Left cardiac atrium (tissue), 4 donors: ENCODE measurements at regions not wholly inside any gene's neighbourhood (a gene's known extent, or its start where the extent isn't known, plus 50 kb on each side); places are given as distances from the start of the nearest gene placed in this dataset.

Experiments used
- ATAC-seq, 2 donors: fragments of 200-7000 bp; cut with Tn5 transposase; one replicate each; pipeline ENCODE4 v1.9.1; 2020; ENCODE audit warnings: mild to moderate bottlenecking in 2 of 2, moderate library complexity in 2 of 2
- DNase-seq: peaks from one replicate; pipeline ENCODE4 v3.0.0-alpha.2; 2020
- intact Hi-C, 2 donors: fragments of 100-400 bp; cut with DNase I; formaldehyde crosslinking; loops; one replicate each; pipeline versions ENCODE4 v1.14.1 to v1.15.1; 2022 to 2023
- donor health status: DM: no; HTN: yes; CAD: no.
- donor health status: DM: no; HTN: yes; CAD: no; lungs with severe emphysema.
- donor health status: DM: yes; HTN: yes; CAD: no.
- donor health status: Dilated cardiomyopathy.

- ATAC-seq (no peak), DNase-seq (no peak)
- intact Hi-C loops = loop anchor here in 1 of 2 donors (10.0 kb wide), 1 partner anchor 61 kb away; no protein-coding TSS in a partner anchor
Measured at GRCh38 chr1:222263791-222264190, 284.1 kb downstream of the HHIPL2 start.

GRCh38 chr1:222257027-222257426 is 290.9 kb downstream of the HHIPL2 start:
- intact Hi-C loops = no loop called here
- DNase-seq (no peak), ATAC-seq (no peak)

GRCh38 chr1:222256058-222256457 is 291.8 kb downstream of the HHIPL2 start:
- intact Hi-C loops = no loop called here
- DNase-seq (no peak), ATAC-seq (no peak)

- no peak for ATAC-seq
- intact Hi-C loops = no loop called here
- DNase-seq = no peak
Measured at GRCh38 chr1:222252788-222253187, 295.1 kb downstream of the HHIPL2 start.

- no peak for DNase-seq
- intact Hi-C loops = no loop called here
- no peak for ATAC-seq
Measured at GRCh38 chr1:222251847-222252246, 296.1 kb downstream of the HHIPL2 start.

GRCh38 chr1:222250376-222250775 is 297.5 kb downstream of the HHIPL2 start:
- DNase-seq = no peak
- ATAC-seq = no peak
- intact Hi-C loops = no loop called here

- DNase-seq (no peak), ATAC-seq (no peak)
- intact Hi-C loops = no loop called here
Measured at GRCh38 chr1:222247811-222248310, 300.0 kb downstream of the HHIPL2 start.

- DNase-seq = no peak
- ATAC-seq = no peak
- intact Hi-C loops = no loop called here
Measured at GRCh38 chr1:222247081-222247480, 300.8 kb downstream of the HHIPL2 start.

GRCh38 chr1:222243902-222244301 is 304.0 kb downstream of the HHIPL2 start:
- ATAC-seq (no peak), DNase-seq (no peak)
- intact Hi-C loops = no loop called here

DNA sequence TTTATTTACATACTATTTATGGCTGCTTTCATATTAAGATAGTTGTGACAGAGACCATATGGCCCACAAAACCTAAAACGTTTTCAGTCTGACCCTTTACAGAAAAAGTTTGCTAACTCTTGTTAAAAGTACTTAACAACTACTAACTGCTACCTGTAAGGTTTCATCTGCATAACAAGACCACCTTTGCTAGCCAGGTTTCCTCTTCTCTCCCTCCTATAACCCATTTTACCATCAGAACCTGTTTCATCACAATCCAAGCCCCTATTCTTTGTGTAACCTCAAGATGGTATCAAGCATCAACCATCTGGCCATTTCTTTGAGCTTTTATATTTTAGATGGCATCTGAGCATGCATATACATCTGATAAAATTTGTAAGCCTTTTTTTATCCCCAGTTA is 305.4 kb downstream of the HHIPL2 start:
- intact Hi-C loops = no loop called here
- no peak for ATAC-seq
- DNase-seq = no peak

DNA sequence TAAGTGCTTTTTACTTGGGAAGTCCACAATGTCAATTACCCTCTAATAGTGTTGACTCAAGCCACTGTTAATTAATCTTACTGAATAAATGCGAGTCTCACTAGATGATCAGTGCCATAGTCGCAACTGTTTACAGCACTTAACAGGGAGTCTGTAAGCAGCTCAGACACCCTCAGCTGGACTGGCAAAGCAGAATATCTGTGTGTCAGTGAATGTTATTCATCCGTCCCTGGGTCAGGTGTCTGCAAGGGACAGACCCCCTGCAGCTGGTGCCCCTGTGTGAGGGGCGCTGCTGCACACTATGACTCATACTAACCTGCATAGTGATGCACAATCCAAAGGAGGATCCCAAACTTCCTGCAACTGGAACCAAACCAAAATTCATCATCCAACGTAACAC is 306.5 kb downstream of the HHIPL2 start:
- ATAC-seq (no peak), DNase-seq (no peak)
- intact Hi-C loops = no loop called here

DNA sequence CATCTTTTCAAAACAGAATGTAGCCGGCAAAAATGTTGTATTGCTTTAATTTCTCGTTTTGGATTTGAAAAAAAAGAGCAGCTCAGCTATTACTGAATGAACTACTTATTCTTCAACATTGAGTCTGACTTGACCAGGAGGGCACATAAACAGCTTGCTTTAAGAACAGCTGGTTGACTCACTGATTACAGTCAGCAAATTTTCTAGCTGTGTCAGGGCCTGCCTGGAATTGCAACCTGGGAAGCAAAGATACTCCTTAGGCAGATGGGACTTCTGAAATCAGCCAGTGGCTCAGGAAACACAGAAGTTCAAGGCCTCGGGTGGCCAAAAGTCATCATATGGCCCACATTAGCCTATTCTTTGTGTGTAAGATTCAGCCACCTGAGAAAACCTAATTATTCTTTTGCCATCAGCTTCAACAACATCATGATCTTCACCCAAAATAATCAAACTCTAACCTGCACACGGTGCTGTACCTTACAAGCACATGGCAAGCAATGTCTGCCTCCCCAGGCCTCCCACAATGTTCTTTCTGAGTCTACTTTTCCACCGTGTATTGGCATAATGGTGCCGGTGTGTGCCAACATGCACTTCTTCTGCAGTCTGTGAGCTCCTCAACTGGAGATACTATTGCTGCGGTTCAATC is 307.2 kb downstream of the HHIPL2 start:
- no peak for ATAC-seq
- intact Hi-C loops = no loop called here

DNA sequence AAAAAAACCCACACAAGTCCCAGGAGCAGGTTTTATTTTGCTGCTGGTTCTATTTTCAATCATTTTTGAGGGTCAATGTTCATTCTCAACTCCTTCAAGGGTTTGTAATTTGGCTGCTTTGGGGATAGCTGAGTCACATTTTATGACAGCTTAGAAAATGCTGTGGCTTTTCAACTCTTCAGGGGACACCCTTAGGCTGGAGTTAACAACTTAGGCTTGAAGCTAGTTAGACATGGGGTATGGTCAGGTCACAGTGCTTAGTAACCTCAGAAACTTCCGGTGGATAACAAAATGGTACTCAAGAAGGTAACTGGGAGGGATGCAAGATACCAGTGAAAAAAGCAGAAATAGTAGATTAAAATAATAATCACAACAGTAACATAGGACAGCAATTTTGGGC is 308.8 kb downstream of the HHIPL2 start:
- DNase-seq (no peak), ATAC-seq (no peak)
- intact Hi-C loops = no loop called here

More for the DNA sequence above, 307.2 kb downstream of the HHIPL2 start:
- DNase-seq = no peak

DNA sequence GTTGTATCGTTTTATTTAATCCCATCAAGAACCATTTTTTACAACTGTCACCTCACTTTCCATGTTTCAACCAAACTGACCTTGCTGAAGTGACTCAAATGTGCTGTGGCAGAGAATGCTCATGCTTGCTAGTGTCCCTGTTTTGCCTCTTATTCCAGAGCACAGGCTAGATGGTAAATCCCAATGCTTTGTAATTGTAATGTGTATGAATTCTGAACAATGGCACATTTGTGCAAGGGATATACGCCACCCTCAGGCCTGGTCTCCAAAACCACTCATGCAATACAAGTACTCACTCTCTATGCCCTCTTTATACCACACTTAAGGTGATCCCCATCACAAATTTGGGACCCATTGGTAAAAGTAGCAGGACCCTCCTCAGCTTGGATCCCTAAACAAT is 313.6 kb downstream of the HHIPL2 start:
- DNase-seq (no peak), ATAC-seq (no peak)
- intact Hi-C loops = no loop called here

- ATAC-seq (no peak), DNase-seq (no peak)
- intact Hi-C loops = no loop called here
Measured at GRCh38 chr1:222233444-222234158, 314.3 kb downstream of the HHIPL2 start.

- ATAC-seq (no peak), DNase-seq (no peak)
- intact Hi-C loops = no loop called here
Measured at GRCh38 chr1:222232842-222233241, 315.1 kb downstream of the HHIPL2 start.

DNA sequence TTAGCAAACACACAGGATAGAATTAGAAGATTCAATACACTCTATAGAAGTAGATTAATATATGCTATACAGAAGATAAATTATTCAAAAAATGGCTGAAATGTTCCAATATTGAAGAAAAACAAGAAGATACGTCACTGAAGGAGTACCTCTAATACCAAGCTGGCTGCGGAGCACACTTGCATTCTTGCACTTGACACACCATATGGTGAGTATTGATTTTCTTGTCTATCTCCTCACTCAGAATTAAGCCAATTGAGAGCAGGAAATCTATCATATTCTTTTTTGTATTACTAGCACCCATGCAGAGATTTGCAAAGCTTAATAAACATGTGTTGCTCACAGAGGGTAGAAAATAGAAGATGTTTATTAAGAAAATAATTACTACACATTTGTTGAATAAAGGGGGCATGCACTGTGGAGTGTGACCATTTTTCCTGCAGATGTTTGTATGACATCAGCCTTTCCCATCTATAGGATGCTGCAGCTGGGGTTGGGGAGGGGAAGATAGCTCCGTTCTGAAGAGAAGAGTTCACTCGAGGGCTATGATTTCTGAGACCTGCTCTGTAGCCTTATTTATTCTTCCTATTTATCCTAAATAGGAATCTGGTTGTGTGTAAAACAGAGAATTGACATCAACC is 318.1 kb downstream of the HHIPL2 start:
- no peak for DNase-seq
- no peak for ATAC-seq
- intact Hi-C loops = no loop called here

DNA sequence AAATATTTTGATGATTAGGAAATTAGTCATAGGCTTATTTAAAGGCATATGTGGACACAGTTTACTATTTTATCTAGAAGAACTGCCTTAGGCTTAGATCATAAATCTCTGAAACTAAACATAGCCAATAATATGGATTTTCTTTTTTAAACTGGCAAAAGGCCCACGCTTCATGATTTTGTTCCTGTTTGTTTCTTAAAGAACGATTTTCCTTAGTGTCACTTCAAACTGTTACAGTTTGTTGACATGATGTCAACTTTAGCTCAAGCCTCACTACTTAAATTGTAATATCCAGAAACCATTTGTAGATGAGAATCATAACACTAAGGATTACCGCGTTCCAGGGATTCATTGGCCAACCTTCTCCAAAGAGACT is 322.6 kb downstream of the HHIPL2 start:
- DNase-seq = no peak
- intact Hi-C loops = no loop called here
- ATAC-seq = no peak

- intact Hi-C loops = no loop called here
- ATAC-seq (no peak), DNase-seq (no peak)
Measured at GRCh38 chr1:222224636-222225315, 323.1 kb downstream of the HHIPL2 start.

- intact Hi-C loops = no loop called here
- DNase-seq = no peak
- no peak for ATAC-seq
Measured at GRCh38 chr1:222224156-222224555, 323.7 kb downstream of the HHIPL2 start.
